Spinal cord (tissue), 9 donors: ENCODE measurements at regions not wholly inside any gene's neighbourhood (a gene's known extent, or its start where the extent isn't known, plus 50 kb on each side); places are given as distances from the start of the nearest gene placed in this dataset.

Experiments used
- DNase-seq, 6 donors: peaks; one replicate each; pipeline versions ENCODE4 v3.0.0 to v3.0.0-alpha.2; 2013 to 2015; ENCODE audit warnings: low spot score in 6 of 6, low read depth in 4 of 6
- H3K27ac ChIP-seq: one replicate; pipeline ENCODE4 v1.5.1; 2013; ENCODE audit warnings: low read depth, low read length, control low read depth
- H3K27me3 ChIP-seq: one replicate; pipeline ENCODE4 v1.6.1; 2013; ENCODE audit warnings: low read length; ENCODE audit not compliant: control insufficient read depth, insufficient read depth
- H3K36me3 ChIP-seq: one replicate; pipeline ENCODE4 v1.6.1; 2013; ENCODE audit warnings: low read length; ENCODE audit not compliant: control insufficient read depth, insufficient read depth
- H3K4me1 ChIP-seq: one replicate; pipeline ENCODE4 v1.6.1; 2013; ENCODE audit warnings: low read length; ENCODE audit not compliant: control insufficient read depth, insufficient read depth
- H3K4me3 ChIP-seq: one replicate; pipeline ENCODE4 v1.5.1; 2013; ENCODE audit warnings: low read depth, low read length, control low read depth
- H3K9me3 ChIP-seq: one replicate; pipeline ENCODE4 v1.6.1; 2013; ENCODE audit warnings: low read length; ENCODE audit not compliant: control insufficient read depth, insufficient read depth
- WGBS: methylation state at CpG from one replicate; pipeline ENCODE4 v1.1.5; 2013; ENCODE audit warnings: missing lambda C conversion rate; ENCODE audit not compliant: insufficient coverage; 5-methylcytosine and 5-hydroxymethylcytosine counted together
- donor health status: healthy.

DNA sequence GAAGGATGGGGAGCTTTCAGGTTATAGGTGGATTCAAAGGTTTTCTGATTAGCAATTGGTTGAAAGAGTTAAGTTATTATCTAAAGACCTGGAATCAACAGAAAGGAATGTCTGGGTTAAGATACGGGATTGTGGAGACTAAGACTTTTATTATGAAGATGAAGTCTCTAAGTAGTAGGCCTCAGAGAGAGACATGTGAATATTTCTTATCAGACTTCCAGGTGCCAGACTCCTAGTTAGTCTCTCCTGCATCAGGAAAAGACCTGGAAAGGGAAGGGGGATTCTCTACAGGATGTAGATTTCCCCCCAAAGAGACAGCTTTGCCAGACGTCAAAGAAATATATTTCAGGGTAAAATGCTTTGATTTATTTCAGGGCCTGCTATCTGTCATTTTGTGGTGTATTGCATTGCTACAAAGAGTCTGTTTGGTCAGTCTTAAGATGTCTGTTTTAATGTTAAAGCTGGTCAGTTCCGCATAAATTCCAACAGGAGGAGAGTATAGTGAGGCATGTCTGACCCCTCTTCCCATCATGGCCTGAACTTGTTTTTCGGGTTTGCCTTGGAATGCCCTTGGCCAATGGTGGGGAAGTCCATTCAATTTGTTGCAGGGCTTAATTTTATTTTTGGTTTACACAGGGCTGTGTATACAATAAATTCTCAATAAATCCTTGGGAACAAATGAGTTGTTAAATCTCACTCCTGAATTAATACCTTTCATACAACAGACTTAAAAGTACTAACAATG lies 103.4 kb upstream of the RALGAPA2 start:
- H3K27ac ChIP-seq = no peak overlapping the region
- no peak overlapping the region for H3K4me3 ChIP-seq
- H3K9me3 ChIP-seq = no peaks in the 10 kb centered on the region
- no peaks in the 10 kb centered on the region for H3K36me3 ChIP-seq
- 80% methylated on average over 1 of the region's 4 CpGs for WGBS
- H3K4me1 ChIP-seq = no peaks in the 10 kb centered on the region
- no peak for DNase-seq
- no peaks in the 10 kb centered on the region for H3K27me3 ChIP-seq

- H3K4me3 ChIP-seq = no peak overlapping the region
- WGBS = 61% methylated on average over 4 of the region's 4 CpGs
- no peaks in the 10 kb centered on the region for H3K9me3 ChIP-seq
- no peak for DNase-seq
- no peaks in the 10 kb centered on the region for H3K27me3 ChIP-seq
- H3K4me1 ChIP-seq = no peaks in the 10 kb centered on the region
- no peaks in the 10 kb centered on the region for H3K36me3 ChIP-seq
- no peak overlapping the region for H3K27ac ChIP-seq
Observed at GRCh38 chr20:20814685-20815084, 102.2 kb upstream of the RALGAPA2 start.

DNA sequence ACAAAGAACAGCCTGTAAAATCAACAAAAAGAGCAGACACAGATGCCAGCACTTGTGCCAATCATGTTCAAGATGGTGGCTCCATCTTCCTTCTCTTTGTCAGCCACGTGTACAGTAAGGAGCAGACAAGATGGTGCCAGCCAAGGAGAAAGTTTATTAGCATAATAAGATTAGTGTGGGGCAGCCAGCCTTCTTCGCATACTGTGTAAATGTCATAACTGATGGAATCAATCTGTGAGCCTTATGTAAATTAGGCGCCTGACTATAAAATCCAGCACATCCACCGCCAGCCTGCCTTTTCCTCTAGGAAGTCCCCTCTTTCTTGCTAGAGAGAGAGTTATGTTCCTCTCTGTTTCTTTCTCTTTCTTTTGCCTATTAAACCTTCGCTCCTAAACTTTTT lies 99.7 kb upstream of the RALGAPA2 start:
- Histone ChIP-seq H3K4me3 (no peak overlapping the region), H3K4me1 (no peaks in the 10 kb centered on the region), H3K36me3 (no peaks in the 10 kb centered on the region), H3K27me3 (no peaks in the 10 kb centered on the region), H3K9me3 (no peaks in the 10 kb centered on the region), H3K27ac (no peak overlapping the region)
- WGBS = no CpG with 5 or more reads among the region's 5 CpGs
- peak in 1 of 6 donors; percentile 76 for DNase-seq

- H3K27me3 ChIP-seq = no peaks in the 10 kb centered on the region
Observed at GRCh38 chr20:20808016-20808415, 95.6 kb upstream of the RALGAPA2 start.

GRCh38 chr20:20806121-20807095 lies 94.0 kb upstream of the RALGAPA2 start:
- H3K4me3 ChIP-seq = no peak overlapping the region
- H3K36me3 ChIP-seq = no peaks in the 10 kb centered on the region
- H3K27ac ChIP-seq = no peak overlapping the region
- no peaks in the 10 kb centered on the region for H3K9me3 ChIP-seq
- no peaks in the 10 kb centered on the region for H3K4me1 ChIP-seq
- WGBS = 77% methylated on average over 3 of the region's 12 CpGs
- H3K27me3 ChIP-seq = no peaks in the 10 kb centered on the region
- DNase-seq = peak in 1 of 6 donors; percentile 44

More at GRCh38 chr20:20808016-20808415, 95.6 kb upstream of the RALGAPA2 start:
- no peaks in the 10 kb centered on the region for H3K4me1 ChIP-seq
- no peak for DNase-seq
- no peak overlapping the region for H3K27ac ChIP-seq
- H3K4me3 ChIP-seq = no peak overlapping the region
- H3K36me3 ChIP-seq = no peaks in the 10 kb centered on the region
- H3K9me3 ChIP-seq = no peaks in the 10 kb centered on the region
- WGBS = 100% methylated on average over 2 of the region's 4 CpGs

DNA sequence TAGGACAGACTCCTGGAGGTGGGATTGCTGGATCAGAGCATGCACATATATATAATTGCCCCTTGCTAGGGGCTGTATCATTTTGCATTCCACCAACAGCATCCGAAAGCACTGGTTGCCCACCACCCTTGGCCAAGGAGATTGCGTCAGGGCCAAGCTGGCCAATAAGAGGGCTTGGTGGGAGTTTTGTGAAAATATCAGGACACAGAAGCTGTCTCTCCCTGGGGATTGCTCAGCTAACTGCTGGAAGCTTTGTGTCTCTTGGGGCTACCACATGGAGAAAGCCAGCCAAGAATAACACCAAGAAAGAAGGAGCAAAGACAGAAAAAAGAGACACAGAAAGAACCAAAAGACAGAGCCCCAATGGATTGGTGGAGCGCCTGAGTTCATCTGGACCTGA lies 90.6 kb upstream of the RALGAPA2 start:
- Histone ChIP-seq H3K4me3 (no peak overlapping the region), H3K4me1 (no peaks in the 10 kb centered on the region), H3K27me3 (no peaks in the 10 kb centered on the region), H3K36me3 (no peaks in the 10 kb centered on the region), H3K27ac (no peak overlapping the region), H3K9me3 (no peaks in the 10 kb centered on the region)
- no peak for DNase-seq
- 93% methylated on average over 2 of the region's 3 CpGs for WGBS

DNA sequence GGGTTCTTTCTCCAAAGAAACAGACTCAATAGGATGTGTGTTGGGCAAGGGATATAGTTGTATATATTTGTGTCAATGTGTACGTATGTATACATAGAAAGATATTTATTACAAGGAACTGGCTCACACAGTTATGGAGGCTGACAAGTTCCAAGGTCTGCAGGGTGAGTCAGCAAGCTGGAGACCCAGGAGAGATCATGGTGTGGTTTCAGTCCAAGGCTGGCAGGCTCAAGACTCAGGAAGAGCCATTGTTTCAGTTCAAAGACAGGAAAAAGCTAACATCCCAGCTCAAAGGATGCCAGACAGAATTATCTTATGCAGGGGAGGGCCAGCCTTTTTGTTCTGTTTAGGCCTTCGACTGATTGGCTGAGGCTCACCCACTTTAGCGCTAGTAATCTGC lies 89.9 kb upstream of the RALGAPA2 start:
- Histone ChIP-seq H3K4me1 (peaks cover 3% of the 10 kb centered on the region), H3K9me3 (no peaks in the 10 kb centered on the region), H3K36me3 (no peaks in the 10 kb centered on the region), H3K27me3 (peaks cover 3% of the 10 kb centered on the region), H3K4me3 (no peak overlapping the region), H3K27ac (no peak overlapping the region)
- no peak for DNase-seq
- WGBS = 94% methylated on average over 2 of the region's 3 CpGs

DNA sequence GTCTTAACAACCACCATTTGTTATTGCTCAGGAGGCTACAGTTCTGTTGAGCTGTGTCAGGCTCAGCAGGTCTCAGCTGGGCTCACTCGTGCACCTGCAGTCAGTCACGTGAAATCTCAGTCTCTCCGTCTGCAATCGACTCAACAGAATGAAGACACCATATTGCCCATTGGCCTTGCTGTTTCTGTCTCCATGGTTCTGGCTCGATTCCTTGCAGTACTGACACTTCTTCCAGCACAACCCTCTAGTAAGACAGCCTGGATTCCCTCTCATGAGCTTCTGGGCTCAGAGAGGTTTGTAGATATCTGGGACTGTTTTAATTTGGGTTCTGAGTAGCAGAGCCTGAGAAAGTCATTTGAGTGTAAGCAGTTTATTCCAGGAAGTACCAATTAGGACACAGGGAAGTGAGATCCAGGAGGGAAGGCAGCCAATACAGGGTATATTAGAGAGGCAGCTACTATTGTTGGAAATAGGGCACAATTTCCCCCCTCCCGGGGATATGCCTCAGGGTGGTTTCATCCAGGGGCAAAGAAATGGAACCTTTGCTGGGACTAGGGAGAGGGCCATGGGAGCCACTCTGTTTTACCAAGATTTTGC lies 87.4 kb upstream of the RALGAPA2 start:
- WGBS = 48% methylated on average over 5 of the region's 6 CpGs
- peak in 2 of 6 donors; percentile 51 to 68 for DNase-seq
- no peaks in the 10 kb centered on the region for H3K36me3 ChIP-seq

DNA sequence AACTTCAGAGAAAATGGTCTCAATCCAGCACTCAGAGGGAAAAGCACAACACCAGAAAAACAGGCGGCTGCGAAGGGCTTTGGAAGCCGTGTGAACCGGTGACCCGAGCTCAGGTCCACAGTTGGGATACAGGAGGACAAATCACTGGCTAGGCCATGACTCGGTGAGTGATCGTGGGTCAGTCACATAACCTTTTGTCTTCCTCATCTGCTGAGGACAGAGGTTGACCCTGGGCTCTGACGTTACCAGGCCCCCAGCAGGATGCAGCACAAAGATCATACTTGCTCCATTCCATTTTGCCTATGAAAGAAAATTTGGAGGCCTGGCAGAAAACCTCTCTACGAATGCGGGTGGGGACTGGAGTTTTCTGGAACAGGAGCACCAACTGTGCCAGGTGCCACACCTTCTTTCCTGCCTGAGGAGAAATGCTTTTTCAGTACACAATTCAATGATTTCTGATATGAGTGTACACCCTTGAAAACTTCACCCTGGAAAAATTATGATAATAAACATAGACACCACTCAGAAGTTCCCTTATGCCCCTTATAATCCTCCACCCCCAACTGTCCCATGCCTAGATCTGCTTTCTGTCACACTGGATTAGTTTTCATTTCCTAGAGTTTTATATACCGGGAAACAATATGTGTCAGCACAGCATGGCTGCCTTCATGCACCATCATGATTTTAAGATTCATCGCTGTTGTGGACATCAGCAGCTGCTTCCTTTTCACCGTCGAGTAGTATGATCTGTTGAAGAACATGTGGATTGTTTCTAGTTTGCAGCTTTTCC lies 85.3 kb upstream of the RALGAPA2 start:
- Histone ChIP-seq H3K4me1 (peaks cover 10% of the 10 kb centered on the region), H3K9me3 (no peaks in the 10 kb centered on the region), H3K27me3 (peaks cover 17% of the 10 kb centered on the region), H3K36me3 (no peaks in the 10 kb centered on the region), H3K27ac (peak overlapping the region; percentile 45), H3K4me3 (no peak overlapping the region)
- no peak for DNase-seq
- 47% methylated on average over 11 of the region's 14 CpGs for WGBS

More for the DNA sequence above, 87.4 kb upstream of the RALGAPA2 start:
- peaks cover 13% of the 10 kb centered on the region for H3K27me3 ChIP-seq
- no peak overlapping the region for H3K4me3 ChIP-seq
- no peak overlapping the region for H3K27ac ChIP-seq
- peaks cover 10% of the 10 kb centered on the region for H3K4me1 ChIP-seq
- H3K9me3 ChIP-seq = no peaks in the 10 kb centered on the region
